IPS-20b (cell line): ENCODE measurements at regions not wholly inside any gene's neighbourhood (a gene's known extent, or its start where the extent isn't known, plus 50 kb on each side); places are given as distances from the start of the nearest gene placed in this dataset.

Experiments
- H3K27ac ChIP-seq: one replicate; pipeline ENCODE4 v1.5.1; 2013; ENCODE audit warnings: low read length
- H3K27me3 ChIP-seq: 2 replicates; pipeline ENCODE4 v1.6.1; 2013; ENCODE audit warnings: mild to moderate bottlenecking, low read length, inconsistent platforms; ENCODE audit not compliant: insufficient read depth
- H3K36me3 ChIP-seq: 2 replicates; pipeline ENCODE4 v1.6.1; 2013; ENCODE audit warnings: low read depth, mild to moderate bottlenecking, inconsistent platforms, low read length, moderate library complexity; ENCODE audit not compliant: insufficient read depth
- H3K4me1 ChIP-seq: 2 replicates; pipeline ENCODE4 v1.6.1; 2013; ENCODE audit warnings: mild to moderate bottlenecking, control low read depth, inconsistent platforms, low read length, moderate library complexity; ENCODE audit not compliant: insufficient read depth
- H3K4me3 ChIP-seq: 2 replicates; pipeline ENCODE4 v1.5.1; 2013; ENCODE audit warnings: mild to moderate bottlenecking, low read length, inconsistent platforms
- H3K9ac ChIP-seq: 2 replicates; pipeline ENCODE4 v1.6.1; 2013; ENCODE audit warnings: low read depth, mild to moderate bottlenecking, inconsistent platforms, low read length, moderate library complexity
- H3K9me3 ChIP-seq: 2 replicates; pipeline ENCODE4 v1.6.1; 2013; ENCODE audit warnings: mild to moderate bottlenecking, low read depth, low read length, inconsistent platforms; ENCODE audit not compliant: insufficient read depth

GRCh38 chr4:123060039-123060770 lies 137.8 kb upstream of the NUDT6 start:
- H3K27me3 ChIP-seq: no peaks in the 10 kb centered on the region
- H3K9ac ChIP-seq: no peak overlapping the region
- H3K9me3 ChIP-seq: no peaks in the 10 kb centered on the region
- peaks cover 13% of the 10 kb centered on the region; the same call in 1 of the 2 replicates for H3K36me3 ChIP-seq
- H3K27ac ChIP-seq: no peak overlapping the region
- H3K4me1 ChIP-seq: peaks cover 4% of the 10 kb centered on the region; the same call in 1 of the 2 replicates
- H3K4me3 ChIP-seq: no peak overlapping the region

- H3K4me1 ChIP-seq: peaks cover 4% of the 10 kb centered on the region; the same call in 1 of the 2 replicates
- H3K9ac ChIP-seq: no peak overlapping the region
- no peaks in the 10 kb centered on the region for H3K27me3 ChIP-seq
- H3K27ac ChIP-seq: no peak overlapping the region
- no peaks in the 10 kb centered on the region for H3K9me3 ChIP-seq
- no peak overlapping the region for H3K4me3 ChIP-seq
- H3K36me3 ChIP-seq: no peaks in the 10 kb centered on the region
These were observed 142.0 kb upstream of the NUDT6 start for GRCh38 chr4:123064390-123064789.

GRCh38 chr4:123068081-123068480 lies 145.7 kb upstream of the NUDT6 start:
- H3K36me3 ChIP-seq: no peaks in the 10 kb centered on the region
- H3K4me1 ChIP-seq: peaks cover 4% of the 10 kb centered on the region; the same call in 1 of the 2 replicates
- H3K9me3 ChIP-seq: no peaks in the 10 kb centered on the region
- no peak overlapping the region for H3K27ac ChIP-seq
- no peaks in the 10 kb centered on the region for H3K27me3 ChIP-seq
- H3K9ac ChIP-seq: no peak overlapping the region
- H3K4me3 ChIP-seq: no peak overlapping the region

- Histone ChIP-seq H3K9me3 (no peaks in the 10 kb centered on the region), H3K9ac (no peak overlapping the region), H3K36me3 (no peaks in the 10 kb centered on the region), H3K4me1 (no peaks in the 10 kb centered on the region), H3K27me3 (no peaks in the 10 kb centered on the region), H3K4me3 (no peak overlapping the region), H3K27ac (no peak overlapping the region)
These were observed 149.7 kb upstream of the NUDT6 start for GRCh38 chr4:123072060-123072459.

GRCh38 chr4:123073650-123074049 lies 151.3 kb upstream of the NUDT6 start:
- H3K4me3 ChIP-seq: no peak overlapping the region
- no peak overlapping the region for H3K9ac ChIP-seq
- no peaks in the 10 kb centered on the region for H3K27me3 ChIP-seq
- no peaks in the 10 kb centered on the region for H3K36me3 ChIP-seq
- no peak overlapping the region for H3K27ac ChIP-seq
- H3K4me1 ChIP-seq: no peaks in the 10 kb centered on the region
- no peaks in the 10 kb centered on the region for H3K9me3 ChIP-seq

GRCh38 chr4:123077330-123077729 lies 154.9 kb upstream of the NUDT6 start:
- Histone ChIP-seq H3K27ac (no peak overlapping the region), H3K4me1 (no peaks in the 10 kb centered on the region), H3K9me3 (no peaks in the 10 kb centered on the region), H3K4me3 (no peak overlapping the region), H3K36me3 (no peaks in the 10 kb centered on the region), H3K27me3 (no peaks in the 10 kb centered on the region), H3K9ac (no peak overlapping the region)

GRCh38 chr4:123081971-123082370 lies 159.6 kb upstream of the NUDT6 start:
- no peaks in the 10 kb centered on the region for H3K4me1 ChIP-seq
- H3K27ac ChIP-seq: no peak overlapping the region
- H3K36me3 ChIP-seq: no peaks in the 10 kb centered on the region
- H3K4me3 ChIP-seq: no peak overlapping the region
- H3K27me3 ChIP-seq: no peaks in the 10 kb centered on the region
- H3K9ac ChIP-seq: no peak overlapping the region
- H3K9me3 ChIP-seq: no peaks in the 10 kb centered on the region

GRCh38 chr4:123083646-123084045 lies 161.2 kb upstream of the NUDT6 start:
- Histone ChIP-seq H3K27me3 (no peaks in the 10 kb centered on the region), H3K4me1 (no peaks in the 10 kb centered on the region), H3K9me3 (no peaks in the 10 kb centered on the region), H3K4me3 (no peak overlapping the region), H3K27ac (no peak overlapping the region), H3K9ac (no peak overlapping the region), H3K36me3 (no peaks in the 10 kb centered on the region)

- H3K27me3 ChIP-seq: no peaks in the 10 kb centered on the region
- no peak overlapping the region for H3K4me3 ChIP-seq
- H3K36me3 ChIP-seq: peaks cover 10% of the 10 kb centered on the region
- no peak overlapping the region for H3K9ac ChIP-seq
- H3K4me1 ChIP-seq: no peaks in the 10 kb centered on the region
- no peaks in the 10 kb centered on the region for H3K9me3 ChIP-seq
- H3K27ac ChIP-seq: no peak overlapping the region
These were observed 166.1 kb upstream of the NUDT6 start for GRCh38 chr4:123088501-123088900.

- no peak overlapping the region for H3K4me3 ChIP-seq
- H3K9ac ChIP-seq: no peak overlapping the region
- no peaks in the 10 kb centered on the region for H3K27me3 ChIP-seq
- no peaks in the 10 kb centered on the region for H3K4me1 ChIP-seq
- H3K9me3 ChIP-seq: no peaks in the 10 kb centered on the region
- H3K27ac ChIP-seq: no peak overlapping the region
- peaks cover 10% of the 10 kb centered on the region for H3K36me3 ChIP-seq
These were observed 168.5 kb upstream of the NUDT6 start for GRCh38 chr4:123090886-123091285.

- H3K4me1 ChIP-seq: no peaks in the 10 kb centered on the region
- no peak overlapping the region for H3K9ac ChIP-seq
- no peak overlapping the region for H3K27ac ChIP-seq
- H3K36me3 ChIP-seq: peaks cover 10% of the 10 kb centered on the region
- H3K9me3 ChIP-seq: no peaks in the 10 kb centered on the region
- H3K27me3 ChIP-seq: no peaks in the 10 kb centered on the region
- no peak overlapping the region for H3K4me3 ChIP-seq
These were observed 170.2 kb upstream of the NUDT6 start for GRCh38 chr4:123092586-123092985.

- no peaks in the 10 kb centered on the region for H3K27me3 ChIP-seq
- peaks cover 10% of the 10 kb centered on the region for H3K36me3 ChIP-seq
- no peak overlapping the region for H3K27ac ChIP-seq
- no peaks in the 10 kb centered on the region for H3K4me1 ChIP-seq
- H3K9me3 ChIP-seq: no peaks in the 10 kb centered on the region
- H3K9ac ChIP-seq: no peak overlapping the region
- H3K4me3 ChIP-seq: no peak overlapping the region
These were observed 170.8 kb upstream of the NUDT6 start for GRCh38 chr4:123093236-123093635.
